MM.1S (cell line): ENCODE measurements at regions not wholly inside any gene's neighbourhood (a gene's known extent, or its start where the extent isn't known, plus 50 kb on each side); places are given as distances from the start of the nearest gene placed in this dataset.

ENCODE experiments used
- DNase-seq: peaks from one replicate; pipeline ENCODE4 v3.0.0-alpha.2; 2015
- H2AFZ ChIP-seq: fragments of 300-600 bp; sonication (generic); 2 replicates; pipeline ENCODE4 v1.6.0; 2016; ENCODE audit warnings: antibody characterized with exemption, low read length
- H3F3A ChIP-seq: fragments of 300-600 bp; sonication (generic); 2 replicates; pipeline ENCODE4 v1.6.1; 2016; ENCODE audit warnings: mild to moderate bottlenecking, antibody characterized with exemption, low read length, moderate library complexity, mixed read lengths; ENCODE audit not compliant: insufficient read depth
- H3K27ac ChIP-seq: fragments of 300-600 bp; sonication (generic); 2 replicates; pipeline ENCODE4 v1.5.1; 2016; ENCODE audit warnings: mild to moderate bottlenecking, low read length
- H3K27me3 ChIP-seq: fragments of 300-600 bp; sonication (generic); replicated peaks from 2 replicates; pipeline ENCODE4 v1.6.0; 2016; ENCODE audit warnings: low read length; ENCODE audit not compliant: insufficient read depth
- H3K36me3 ChIP-seq: fragments of 300-600 bp; sonication (generic); replicated peaks from 2 replicates; pipeline ENCODE4 v1.6.1; 2016; ENCODE audit warnings: mild to moderate bottlenecking, low read length, mixed read lengths; ENCODE audit not compliant: insufficient read depth
- H3K4me1 ChIP-seq: fragments of 300-600 bp; sonication (generic); 2 replicates; pipeline ENCODE4 v1.6.1; 2016; ENCODE audit warnings: low read length, mixed read lengths
- H3K4me2 ChIP-seq: fragments of 300-600 bp; sonication (generic); 2 replicates; pipeline ENCODE4 v1.6.0; 2016; ENCODE audit warnings: low read depth, low read length
- H3K4me3 ChIP-seq: fragments of 300-600 bp; sonication (generic); 2 replicates; pipeline ENCODE4 v1.5.1; 2016; ENCODE audit warnings: low read length, mixed read lengths
- H3K79me2 ChIP-seq: fragments of 300-600 bp; sonication (generic); 2 replicates; pipeline ENCODE4 v1.6.1; 2016; ENCODE audit warnings: mixed run types, low read length, mixed read lengths
- H3K9ac ChIP-seq: fragments of 300-600 bp; sonication (generic); 2 replicates; pipeline ENCODE4 v1.6.1; 2016; ENCODE audit warnings: low read length, mixed read lengths
- H3K9me2 ChIP-seq: fragments of 300-600 bp; sonication (generic); replicated peaks from 2 replicates; pipeline ENCODE4 v1.6.1; 2016; ENCODE audit warnings: mild to moderate bottlenecking, low read length, mixed read lengths; ENCODE audit not compliant: insufficient read depth
- H3K9me3 ChIP-seq: fragments of 300-600 bp; sonication (generic); replicated peaks from 2 replicates; pipeline ENCODE4 v1.6.1; 2016; ENCODE audit warnings: mild to moderate bottlenecking, low read length, mixed read lengths; ENCODE audit not compliant: insufficient read depth
- H4K20me1 ChIP-seq: fragments of 300-600 bp; sonication (generic); 2 replicates; pipeline ENCODE4 v1.6.1; 2016; ENCODE audit warnings: mild to moderate bottlenecking, low read length, moderate library complexity, mixed read lengths; ENCODE audit not compliant: insufficient read depth
- EZH2 ChIP-seq: fragments of 300-600 bp; sonication (generic); optimal IDR thresholded peaks from 2 replicates; pipeline ENCODE3; 2017; ENCODE audit warnings: low read depth, mild to moderate bottlenecking, antibody characterized with exemption, low read length, mixed read lengths
- EZH2phosphoT487 ChIP-seq: fragments of 300-600 bp; sonication (generic); IDR thresholded peaks from 2 replicates; pipeline ENCODE4 v1.6.1; 2018; ENCODE audit warnings: antibody characterized with exemption, low read length
- TF ChIP-seq, protein P1 (sequence below): fragments of 300-600 bp; sonication (generic); IDR thresholded peaks from 2 replicates; pipeline ENCODE4 v1.5.1; 2016; ENCODE audit warnings: antibody characterized with exemption, low read length, mixed read lengths

DNA sequence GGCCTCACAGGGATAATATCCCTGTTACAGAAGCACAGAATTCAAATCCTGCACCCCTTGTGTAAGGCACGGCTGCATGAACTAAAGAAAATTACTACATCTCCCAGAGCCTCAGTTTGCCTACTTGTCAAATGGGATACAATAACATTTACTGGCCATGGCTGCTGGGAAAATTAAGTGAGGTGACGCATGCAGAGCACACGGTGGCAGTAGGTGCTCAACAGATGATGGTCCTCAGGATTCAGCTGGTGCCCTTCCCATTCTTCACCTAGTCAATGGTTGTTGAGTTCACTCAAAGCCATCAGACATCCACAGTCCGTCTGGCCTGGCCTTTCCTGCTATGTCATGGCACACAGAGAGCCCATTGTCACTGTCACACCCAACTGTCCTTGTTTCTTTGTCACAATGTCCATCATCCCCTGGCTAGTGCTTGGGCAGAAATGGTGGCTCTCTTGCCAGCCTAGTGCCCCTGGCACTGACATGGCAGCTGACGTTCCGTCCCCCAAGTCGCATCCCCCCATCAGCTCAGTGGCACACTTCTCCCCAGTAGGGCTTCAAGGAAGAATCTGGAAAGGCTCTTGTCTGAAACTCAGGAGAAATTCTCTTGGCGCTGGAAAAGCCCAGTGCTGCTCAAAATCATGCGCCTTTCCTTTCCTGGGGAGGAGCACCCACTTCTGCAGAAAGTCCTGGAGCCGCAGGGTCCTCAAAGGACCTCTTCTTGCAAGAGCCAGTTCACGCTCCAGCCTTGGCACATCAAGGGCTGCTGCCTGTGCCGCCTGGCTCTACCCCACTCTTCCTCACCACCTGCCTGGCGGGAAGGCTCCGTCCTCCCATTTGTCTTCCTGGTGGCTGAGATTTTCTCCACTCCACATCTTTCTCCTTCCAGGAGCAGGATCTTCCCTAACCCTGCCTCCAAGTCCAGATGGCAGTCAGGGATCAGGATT is 55.9 kb upstream of the SLC66A3 start:
- no peak for DNase-seq
- Histone ChIP-seq H3K9me2 (no peaks in the 10 kb centered on the region), H3K4me2 (no peak overlapping the region), H4K20me1 (no peaks in the 10 kb centered on the region), H3K79me2 (no peaks in the 10 kb centered on the region), H3K36me3 (no peaks in the 10 kb centered on the region), H3K4me3 (no peak overlapping the region), H3K27ac (no peak overlapping the region), H3K27me3 (no peaks in the 10 kb centered on the region), H3K9me3 (no peaks in the 10 kb centered on the region), H3K9ac (no peak overlapping the region), H3K4me1 (peaks cover 12% of the 10 kb centered on the region), H2AFZ (no peak overlapping the region), H3F3A (peaks cover 16% of the 10 kb centered on the region)
- no peak for TF ChIP-seq EZH2
- TF ChIP-seq, protein P1, sequence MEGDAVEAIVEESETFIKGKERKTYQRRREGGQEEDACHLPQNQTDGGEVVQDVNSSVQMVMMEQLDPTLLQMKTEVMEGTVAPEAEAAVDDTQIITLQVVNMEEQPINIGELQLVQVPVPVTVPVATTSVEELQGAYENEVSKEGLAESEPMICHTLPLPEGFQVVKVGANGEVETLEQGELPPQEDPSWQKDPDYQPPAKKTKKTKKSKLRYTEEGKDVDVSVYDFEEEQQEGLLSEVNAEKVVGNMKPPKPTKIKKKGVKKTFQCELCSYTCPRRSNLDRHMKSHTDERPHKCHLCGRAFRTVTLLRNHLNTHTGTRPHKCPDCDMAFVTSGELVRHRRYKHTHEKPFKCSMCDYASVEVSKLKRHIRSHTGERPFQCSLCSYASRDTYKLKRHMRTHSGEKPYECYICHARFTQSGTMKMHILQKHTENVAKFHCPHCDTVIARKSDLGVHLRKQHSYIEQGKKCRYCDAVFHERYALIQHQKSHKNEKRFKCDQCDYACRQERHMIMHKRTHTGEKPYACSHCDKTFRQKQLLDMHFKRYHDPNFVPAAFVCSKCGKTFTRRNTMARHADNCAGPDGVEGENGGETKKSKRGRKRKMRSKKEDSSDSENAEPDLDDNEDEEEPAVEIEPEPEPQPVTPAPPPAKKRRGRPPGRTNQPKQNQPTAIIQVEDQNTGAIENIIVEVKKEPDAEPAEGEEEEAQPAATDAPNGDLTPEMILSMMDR = peak; percentile 12

DNA sequence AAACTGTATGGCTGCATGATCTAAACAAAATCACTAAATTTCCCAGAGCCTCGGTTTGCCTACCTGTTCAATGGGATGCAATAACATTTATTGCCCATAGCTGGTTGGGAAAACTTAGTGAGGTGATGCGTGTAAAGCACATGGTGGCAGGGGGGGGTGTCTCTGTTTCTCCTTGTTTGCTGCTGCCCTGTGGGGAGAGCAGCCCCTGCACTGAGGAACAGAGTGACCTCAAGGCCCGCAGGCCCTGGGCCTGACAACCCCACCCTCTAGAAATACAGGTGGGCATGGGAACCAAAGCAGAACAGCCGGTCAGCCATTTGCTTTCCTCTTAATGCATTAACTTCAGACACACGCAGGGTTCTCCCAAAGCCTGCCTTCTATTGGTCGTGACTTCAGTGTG is 55.1 kb upstream of the SLC66A3 start:
- H4K20me1 ChIP-seq = no peaks in the 10 kb centered on the region
- no peak overlapping the region for H3K4me2 ChIP-seq
- no peak overlapping the region for H2AFZ ChIP-seq
- no peak overlapping the region for H3K27ac ChIP-seq
- H3K9ac ChIP-seq = no peak overlapping the region
- no peaks in the 10 kb centered on the region for H3K79me2 ChIP-seq
- no peaks in the 10 kb centered on the region for H3K36me3 ChIP-seq
- no peak overlapping the region for H3K4me3 ChIP-seq
- H3K9me3 ChIP-seq = no peaks in the 10 kb centered on the region
- no peak for DNase-seq
- no peak for TF ChIP-seq EZH2phosphoT487
- TF ChIP-seq EZH2 = no peak
- TF ChIP-seq, protein P1 = no peak
- H3K27me3 ChIP-seq = no peaks in the 10 kb centered on the region
- peaks cover 22% of the 10 kb centered on the region for H3F3A ChIP-seq
- peaks cover 18% of the 10 kb centered on the region for H3K4me1 ChIP-seq
- no peaks in the 10 kb centered on the region for H3K9me2 ChIP-seq

DNA sequence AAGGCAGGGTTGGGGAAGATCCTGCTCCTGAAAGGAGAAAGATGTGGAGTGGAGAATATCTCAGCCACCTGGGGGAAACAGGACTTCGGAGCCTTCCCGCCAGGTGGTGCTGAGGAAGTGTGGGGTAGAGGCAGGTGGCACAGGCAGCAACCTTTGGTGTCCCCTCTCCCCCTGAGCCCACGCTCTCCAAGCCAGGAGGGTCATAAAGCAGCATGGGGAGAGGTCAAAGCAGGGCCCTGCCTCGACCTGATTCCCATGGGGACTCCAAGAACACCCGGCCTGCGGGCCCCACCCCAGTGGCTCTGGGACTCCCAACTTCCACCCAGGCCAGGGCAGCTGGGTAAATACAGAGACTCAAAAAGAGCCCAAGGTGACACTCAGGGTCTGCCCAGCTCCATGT is 54.3 kb upstream of the SLC66A3 start:
- Histone ChIP-seq H2AFZ (no peak overlapping the region), H3K4me1 (peaks cover 24% of the 10 kb centered on the region), H3F3A (peaks cover 22% of the 10 kb centered on the region), H3K9me2 (no peaks in the 10 kb centered on the region), H3K79me2 (no peaks in the 10 kb centered on the region), H3K4me2 (no peak overlapping the region), H3K9me3 (no peaks in the 10 kb centered on the region), H3K4me3 (no peak overlapping the region), H4K20me1 (no peaks in the 10 kb centered on the region), H3K36me3 (no peaks in the 10 kb centered on the region), H3K27me3 (no peaks in the 10 kb centered on the region), H3K27ac (no peak overlapping the region), H3K9ac (no peak overlapping the region)
- no peak for DNase-seq
- TF ChIP-seq EZH2phosphoT487 (no peak), EZH2 (no peak)
- TF ChIP-seq, protein P1 = no peak
